ENCODE measurements at regions not wholly inside any gene's neighbourhood (a gene's known extent, or its start where the extent isn't known, plus 50 kb on each side); places are given as distances from the start of the nearest gene placed in this dataset.

DNA sequence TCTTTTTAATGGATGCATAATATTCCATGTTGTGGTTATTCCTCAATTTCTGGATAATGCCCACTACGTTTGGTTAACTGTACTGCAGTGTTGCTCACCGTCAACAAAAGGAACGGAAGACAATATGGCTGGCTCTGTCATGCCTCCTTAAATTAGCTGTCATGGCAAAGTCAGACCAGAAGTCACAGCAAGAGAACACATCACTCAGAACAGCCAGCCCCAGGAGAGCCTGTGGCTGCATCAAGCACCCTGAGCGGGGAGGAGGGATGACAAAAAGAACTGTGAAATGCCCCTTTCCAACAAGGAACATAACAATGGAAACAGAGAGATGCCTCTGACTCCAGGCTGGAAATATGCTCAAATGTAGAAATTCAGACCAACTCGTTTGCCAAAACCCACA is 366.0 kb upstream of the ZNF507 start (continued):
- no peak for TF ChIP-seq CTBP2 (IDR thresholded peaks at IDR 0.05; ENCODE audit: borderline replicate concordance, insufficient read depth, insufficient read length, low read length)
